ENCODE measurements at regions not wholly inside any gene's neighbourhood (a gene's known extent, or its start where the extent isn't known, plus 50 kb on each side); places are given as distances from the start of the nearest gene placed in this dataset.
A peak's percentile ranks its signal among the peaks of the same experiment; 100 is the strongest.

DNA sequence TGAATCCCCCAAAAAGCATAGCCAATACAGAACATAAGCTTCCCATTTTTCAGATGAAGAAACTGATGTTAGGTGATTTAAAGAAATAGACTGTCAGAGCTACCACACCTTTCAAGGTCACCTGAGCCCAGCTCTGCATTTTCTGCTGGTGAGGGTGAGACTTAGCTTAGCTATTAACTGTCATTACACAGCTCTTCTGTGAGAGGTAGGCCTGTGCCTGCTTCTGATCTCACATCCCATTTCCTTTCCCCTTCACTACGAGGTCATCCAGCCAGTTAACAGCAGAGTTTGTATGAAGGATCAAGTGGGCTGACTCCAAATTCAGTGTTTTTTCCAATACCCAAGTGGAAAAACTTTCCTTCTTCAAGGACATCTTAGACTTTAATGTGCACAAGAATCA lies 528.6 kb upstream of the CLINT1 start:
- no peaks in the 10 kb centered on the region for H3K4me1 ChIP-seq (ENCODE audit: control insufficient read depth in 2 of 2, insufficient read depth in 2 of 2, low read length in 2 of 2)
- no peaks in the 10 kb centered on the region for H3K36me3 ChIP-seq (ENCODE audit: control insufficient read depth in 2 of 2, insufficient read depth in 2 of 2, low read length in 1 of 2)
- WGBS = 83% methylated on average over 1 of the region's 1 CpG
- no peak overlapping the region for H3K4me3 ChIP-seq (ENCODE audit: low read length in 2 of 2)
- no peak overlapping the region for H3K27ac ChIP-seq (ENCODE audit: low read depth in 1 of 2, low read length in 1 of 2)
- DNase-seq (ENCODE audit: low read depth in 6 of 9, low spot score in 9 of 9) = no peak
- peaks cover 0 to 3% of the 10 kb centered on the region in 2 donors for H3K9me3 ChIP-seq (ENCODE audit: control insufficient read depth in 2 of 2, insufficient read depth in 1 of 2, low read length in 1 of 2)
- no peaks in the 10 kb centered on the region for H3K27me3 ChIP-seq (ENCODE audit: control insufficient read depth in 2 of 2, insufficient read depth in 1 of 2, low read length in 1 of 2)

DNA sequence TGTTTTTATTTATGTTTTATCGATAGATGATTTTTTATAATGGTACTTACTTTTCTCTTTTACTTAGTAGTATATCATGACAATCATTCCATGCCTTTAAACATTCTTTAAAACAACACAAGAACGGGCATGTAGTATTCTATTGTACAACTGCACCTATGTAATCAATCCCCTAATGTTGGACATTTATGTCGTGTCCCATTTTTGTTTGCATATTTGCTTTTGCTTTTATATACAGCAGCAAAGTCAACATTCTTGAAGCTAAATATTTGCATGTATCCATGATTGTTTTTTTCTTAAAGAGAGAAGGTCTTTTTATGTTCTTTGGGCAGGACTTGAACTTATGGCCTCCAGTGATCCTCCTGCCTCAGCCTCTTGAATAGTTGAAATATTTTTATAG lies 527.0 kb upstream of the CLINT1 start:
- Histone ChIP-seq H3K36me3 (ENCODE audit: control insufficient read depth in 2 of 2, insufficient read depth in 2 of 2, low read length in 1 of 2) (no peaks in the 10 kb centered on the region), H3K9me3 (ENCODE audit: control insufficient read depth in 2 of 2, insufficient read depth in 1 of 2, low read length in 1 of 2) (peaks cover 0 to 3% of the 10 kb centered on the region in 2 donors), H3K4me3 (ENCODE audit: low read length in 2 of 2) (no peak overlapping the region), H3K4me1 (ENCODE audit: control insufficient read depth in 2 of 2, insufficient read depth in 2 of 2, low read length in 2 of 2) (no peaks in the 10 kb centered on the region), H3K27me3 (ENCODE audit: control insufficient read depth in 2 of 2, insufficient read depth in 1 of 2, low read length in 1 of 2) (no peaks in the 10 kb centered on the region), H3K27ac (ENCODE audit: low read depth in 1 of 2, low read length in 1 of 2) (no peak overlapping the region)
- no peak for DNase-seq (ENCODE audit: low read depth in 6 of 9, low spot score in 9 of 9)
- WGBS = 99% methylated on average over 3 of the region's 3 CpGs

DNA sequence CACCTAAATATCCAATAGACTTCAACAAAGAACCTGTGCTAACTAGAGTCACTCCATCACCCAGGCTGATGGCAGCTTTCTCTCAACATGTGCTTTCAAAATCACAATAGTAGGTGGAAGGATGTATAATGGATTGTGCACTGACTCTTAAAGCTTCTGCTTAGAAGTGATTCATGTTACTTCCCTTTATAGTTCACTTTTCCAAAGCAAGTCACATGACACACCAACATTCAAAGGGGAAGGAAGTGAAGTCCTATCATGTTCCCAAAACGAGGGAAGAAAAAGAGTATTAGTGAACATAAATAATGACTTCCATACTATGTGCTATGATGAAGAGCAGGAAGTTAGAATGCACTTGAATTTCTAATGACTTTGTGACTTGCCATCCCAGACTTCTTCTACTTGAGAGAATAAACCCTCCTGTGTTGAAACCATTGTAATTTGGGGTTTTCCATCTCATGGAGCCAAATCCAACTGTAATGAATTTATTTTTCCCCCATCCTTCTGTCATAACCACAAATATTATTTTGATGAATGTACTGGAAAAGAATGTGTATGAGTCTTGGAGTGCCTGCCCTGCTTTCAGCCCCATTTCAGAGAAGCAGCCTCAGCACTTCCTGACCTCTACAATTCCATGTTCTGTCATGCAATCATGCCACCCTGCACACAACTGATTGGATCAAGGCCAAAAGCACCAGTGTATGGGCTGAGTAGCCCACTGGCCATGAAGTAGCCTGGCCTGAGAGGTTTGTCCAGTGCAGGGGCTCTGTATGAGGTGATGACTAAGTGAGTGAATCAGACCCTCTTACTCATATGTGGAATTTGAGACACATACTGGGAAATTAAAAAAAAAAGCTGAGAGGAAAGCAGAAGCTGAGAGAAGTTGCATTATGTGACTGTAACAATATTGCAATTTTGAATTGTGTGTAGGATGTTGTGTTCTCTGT lies 525.9 kb upstream of the CLINT1 start:
- 48% methylated on average over 1 of the region's 1 CpG for WGBS
- Histone ChIP-seq H3K27me3 (ENCODE audit: control insufficient read depth in 2 of 2, insufficient read depth in 1 of 2, low read length in 1 of 2) (no peaks in the 10 kb centered on the region), H3K27ac (ENCODE audit: low read depth in 1 of 2, low read length in 1 of 2) (no peak overlapping the region), H3K9me3 (ENCODE audit: control insufficient read depth in 2 of 2, insufficient read depth in 1 of 2, low read length in 1 of 2) (peaks cover 0 to 3% of the 10 kb centered on the region in 2 donors), H3K4me3 (ENCODE audit: low read length in 2 of 2) (no peak overlapping the region), H3K4me1 (ENCODE audit: control insufficient read depth in 2 of 2, insufficient read depth in 2 of 2, low read length in 2 of 2) (no peaks in the 10 kb centered on the region), H3K36me3 (ENCODE audit: control insufficient read depth in 2 of 2, insufficient read depth in 2 of 2, low read length in 1 of 2) (no peaks in the 10 kb centered on the region)
- no peak for DNase-seq (ENCODE audit: low read depth in 6 of 9, low spot score in 9 of 9)

DNA sequence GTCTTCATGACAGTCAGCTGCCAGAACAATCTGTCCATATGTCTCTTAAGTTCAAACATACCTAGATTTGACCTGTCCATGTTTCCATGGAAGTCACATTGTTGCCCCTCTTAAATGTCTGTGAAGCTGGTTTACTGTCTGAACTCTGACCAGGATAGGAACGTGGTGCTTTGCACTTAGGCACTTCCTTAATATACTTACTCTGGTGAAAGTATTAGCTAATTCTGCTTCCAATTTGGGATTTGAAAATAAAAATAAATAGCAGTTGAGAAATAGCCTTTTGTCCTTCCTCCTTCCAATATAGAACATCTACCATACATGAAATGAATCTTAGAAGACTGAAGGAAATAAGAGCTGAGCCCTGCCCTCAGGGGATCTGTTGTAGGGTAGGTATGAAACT lies 524.5 kb upstream of the CLINT1 start:
- no peak overlapping the region for H3K4me3 ChIP-seq (ENCODE audit: low read length in 2 of 2)
- no peaks in the 10 kb centered on the region for H3K36me3 ChIP-seq (ENCODE audit: control insufficient read depth in 2 of 2, insufficient read depth in 2 of 2, low read length in 1 of 2)
- no peaks in the 10 kb centered on the region for H3K4me1 ChIP-seq (ENCODE audit: control insufficient read depth in 2 of 2, insufficient read depth in 2 of 2, low read length in 2 of 2)
- H3K9me3 ChIP-seq (ENCODE audit: control insufficient read depth in 2 of 2, insufficient read depth in 1 of 2, low read length in 1 of 2) = peaks cover 0 to 3% of the 10 kb centered on the region in 2 donors
- no peak for DNase-seq (ENCODE audit: low read depth in 6 of 9, low spot score in 9 of 9)
- no peaks in the 10 kb centered on the region for H3K27me3 ChIP-seq (ENCODE audit: control insufficient read depth in 2 of 2, insufficient read depth in 1 of 2, low read length in 1 of 2)
- no peak overlapping the region for H3K27ac ChIP-seq (ENCODE audit: low read depth in 1 of 2, low read length in 1 of 2)
- 90% methylated on average over 1 of the region's 1 CpG for WGBS

DNA sequence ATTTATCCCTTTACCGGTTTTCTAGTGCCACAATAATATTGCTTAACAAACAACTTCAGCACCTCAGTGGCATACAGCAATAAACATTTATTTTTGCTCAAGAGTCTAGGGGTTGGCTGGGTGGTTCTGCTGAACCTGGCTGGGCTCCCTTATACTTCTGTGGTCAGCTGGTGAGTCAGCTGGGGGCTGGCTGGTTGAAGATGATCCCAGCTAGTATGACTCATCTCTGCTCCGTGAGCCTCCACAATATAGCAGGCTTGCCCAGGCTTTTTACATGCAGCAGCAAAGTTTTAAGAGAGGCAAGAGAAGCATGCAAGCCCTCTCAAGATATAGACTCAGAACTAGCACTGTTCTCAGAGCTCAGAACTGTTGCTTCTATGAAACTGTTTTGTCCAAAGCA lies 523.5 kb upstream of the CLINT1 start:
- 69% methylated on average over 2 of the region's 2 CpGs for WGBS
- Histone ChIP-seq H3K9me3 (ENCODE audit: control insufficient read depth in 2 of 2, insufficient read depth in 1 of 2, low read length in 1 of 2) (peaks cover 0 to 3% of the 10 kb centered on the region in 2 donors), H3K4me3 (ENCODE audit: low read length in 2 of 2) (no peak overlapping the region), H3K27me3 (ENCODE audit: control insufficient read depth in 2 of 2, insufficient read depth in 1 of 2, low read length in 1 of 2) (no peaks in the 10 kb centered on the region), H3K4me1 (ENCODE audit: control insufficient read depth in 2 of 2, insufficient read depth in 2 of 2, low read length in 2 of 2) (no peaks in the 10 kb centered on the region), H3K36me3 (ENCODE audit: control insufficient read depth in 2 of 2, insufficient read depth in 2 of 2, low read length in 1 of 2) (no peaks in the 10 kb centered on the region), H3K27ac (ENCODE audit: low read depth in 1 of 2, low read length in 1 of 2) (no peak overlapping the region)
- DNase-seq (ENCODE audit: low read depth in 6 of 9, low spot score in 9 of 9) = peak in 1 of 9 donors; percentile 23

DNA sequence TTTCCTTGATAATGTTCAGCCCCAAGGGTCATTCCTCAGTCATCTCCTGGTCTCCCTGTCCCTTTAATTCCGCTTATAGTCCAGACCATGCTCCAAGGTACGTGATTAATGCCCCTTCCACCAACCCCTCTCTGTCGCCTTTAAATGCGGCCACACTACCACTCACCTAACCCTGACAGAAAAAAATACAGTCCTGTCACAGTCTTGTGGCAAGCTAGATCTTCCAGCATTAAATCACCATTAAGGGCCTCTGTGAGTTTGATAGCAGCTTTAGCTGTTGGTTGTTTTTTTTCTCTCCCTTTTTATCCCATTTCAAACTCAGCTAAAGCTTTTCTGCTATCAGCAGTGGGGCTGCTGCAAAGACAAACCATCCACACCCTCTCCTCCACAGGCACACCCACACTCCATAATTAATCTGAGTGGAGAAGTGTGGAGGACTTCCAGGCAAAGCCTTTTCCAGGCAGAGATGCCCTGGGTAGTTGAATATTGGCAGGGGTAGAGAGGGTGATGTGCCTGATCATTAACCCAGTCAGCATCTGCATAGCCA lies 522.7 kb upstream of the CLINT1 start:
- no peaks in the 10 kb centered on the region for H3K27me3 ChIP-seq (ENCODE audit: control insufficient read depth in 2 of 2, insufficient read depth in 1 of 2, low read length in 1 of 2)
- H3K36me3 ChIP-seq (ENCODE audit: control insufficient read depth in 2 of 2, insufficient read depth in 2 of 2, low read length in 1 of 2) = no peaks in the 10 kb centered on the region
- H3K4me3 ChIP-seq (ENCODE audit: low read length in 2 of 2) = no peak overlapping the region
- no peak overlapping the region for H3K27ac ChIP-seq (ENCODE audit: low read depth in 1 of 2, low read length in 1 of 2)
- WGBS = 97% methylated on average over 4 of the region's 4 CpGs
- no peak for DNase-seq (ENCODE audit: low read depth in 6 of 9, low spot score in 9 of 9)
- no peaks in the 10 kb centered on the region for H3K4me1 ChIP-seq (ENCODE audit: control insufficient read depth in 2 of 2, insufficient read depth in 2 of 2, low read length in 2 of 2)
- H3K9me3 ChIP-seq (ENCODE audit: control insufficient read depth in 2 of 2, insufficient read depth in 1 of 2, low read length in 1 of 2) = peaks cover 0 to 3% of the 10 kb centered on the region in 2 donors

DNA sequence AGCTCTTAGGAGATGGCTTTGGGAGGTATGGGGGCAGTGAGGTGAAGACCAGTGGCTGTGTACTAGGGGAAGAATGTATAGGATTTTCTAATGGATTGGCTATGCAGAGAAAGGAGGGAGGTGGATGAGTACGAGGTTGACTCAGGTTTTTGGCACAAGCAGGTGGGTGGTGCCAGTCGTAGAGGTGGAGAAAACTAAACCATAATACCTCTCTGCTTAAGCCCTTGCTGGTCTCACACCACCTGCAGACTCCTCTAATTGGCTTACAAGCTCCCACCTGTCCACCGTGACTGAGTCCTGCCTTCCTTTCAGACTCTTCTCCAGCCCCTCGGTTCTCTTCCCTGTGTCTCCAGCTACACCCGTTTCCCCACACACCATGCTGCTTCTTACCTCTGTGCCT lies 521.7 kb upstream of the CLINT1 start:
- WGBS = 80% methylated on average over 5 of the region's 5 CpGs
- peaks cover 0 to 3% of the 10 kb centered on the region in 2 donors for H3K9me3 ChIP-seq (ENCODE audit: control insufficient read depth in 2 of 2, insufficient read depth in 1 of 2, low read length in 1 of 2)
- H3K4me3 ChIP-seq (ENCODE audit: low read length in 2 of 2) = no peak overlapping the region
- H3K36me3 ChIP-seq (ENCODE audit: control insufficient read depth in 2 of 2, insufficient read depth in 2 of 2, low read length in 1 of 2) = no peaks in the 10 kb centered on the region
- H3K27ac ChIP-seq (ENCODE audit: low read depth in 1 of 2, low read length in 1 of 2) = no peak overlapping the region
- no peak for DNase-seq (ENCODE audit: low read depth in 6 of 9, low spot score in 9 of 9)
- H3K4me1 ChIP-seq (ENCODE audit: control insufficient read depth in 2 of 2, insufficient read depth in 2 of 2, low read length in 2 of 2) = no peaks in the 10 kb centered on the region
- H3K27me3 ChIP-seq (ENCODE audit: control insufficient read depth in 2 of 2, insufficient read depth in 1 of 2, low read length in 1 of 2) = no peaks in the 10 kb centered on the region

DNA sequence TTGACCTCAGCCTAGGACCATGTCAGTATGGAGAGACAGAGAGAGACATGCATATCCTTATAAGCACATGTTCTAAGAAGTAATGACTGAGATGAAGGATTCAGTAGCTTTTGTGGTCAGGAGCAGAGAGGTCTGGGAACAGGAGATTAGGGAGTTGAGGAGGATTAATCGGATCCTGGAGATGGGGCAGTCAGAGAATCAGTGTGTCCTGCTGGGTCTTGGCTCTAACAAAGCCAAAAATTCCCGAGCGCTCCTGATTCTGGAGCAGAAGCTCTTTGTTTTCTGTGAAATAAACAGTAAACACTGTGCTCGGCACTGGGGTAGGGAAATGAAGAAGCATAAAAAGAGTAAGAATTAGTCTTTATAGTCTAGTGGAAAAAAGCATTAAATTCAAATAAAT lies 520.0 kb upstream of the CLINT1 start:
- no peaks in the 10 kb centered on the region for H3K27me3 ChIP-seq (ENCODE audit: control insufficient read depth in 2 of 2, insufficient read depth in 1 of 2, low read length in 1 of 2)
- no peak for DNase-seq (ENCODE audit: low read depth in 6 of 9, low spot score in 9 of 9)
- no peaks in the 10 kb centered on the region for H3K36me3 ChIP-seq (ENCODE audit: control insufficient read depth in 2 of 2, insufficient read depth in 2 of 2, low read length in 1 of 2)
- 86% methylated on average over 4 of the region's 4 CpGs for WGBS
- H3K27ac ChIP-seq (ENCODE audit: low read depth in 1 of 2, low read length in 1 of 2) = no peak overlapping the region
- no peak overlapping the region for H3K4me3 ChIP-seq (ENCODE audit: low read length in 2 of 2)
- H3K4me1 ChIP-seq (ENCODE audit: control insufficient read depth in 2 of 2, insufficient read depth in 2 of 2, low read length in 2 of 2) = no peaks in the 10 kb centered on the region
- H3K9me3 ChIP-seq (ENCODE audit: control insufficient read depth in 2 of 2, insufficient read depth in 1 of 2, low read length in 1 of 2) = no peaks in the 10 kb centered on the region

DNA sequence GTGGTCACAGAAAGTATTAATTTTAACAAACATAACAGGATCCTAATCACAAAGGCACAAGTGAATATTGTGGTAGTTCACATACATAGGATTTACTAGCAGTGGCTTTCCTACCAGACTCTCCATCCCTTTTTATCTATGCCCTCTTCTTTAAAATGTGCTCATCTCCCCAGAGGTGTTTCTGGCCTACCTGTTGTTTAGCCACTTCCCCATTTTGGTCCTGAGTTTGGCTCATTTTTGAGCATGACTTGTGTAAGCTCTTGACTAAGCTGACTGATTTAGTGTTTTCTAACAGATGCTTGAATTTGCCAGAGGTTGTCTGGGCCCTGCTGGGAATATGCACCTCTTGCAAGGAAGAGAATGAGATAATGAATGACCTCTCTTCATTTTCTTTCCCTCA lies 517.7 kb upstream of the CLINT1 start:
- Histone ChIP-seq H3K27me3 (ENCODE audit: control insufficient read depth in 2 of 2, insufficient read depth in 1 of 2, low read length in 1 of 2) (no peaks in the 10 kb centered on the region), H3K27ac (ENCODE audit: low read depth in 1 of 2, low read length in 1 of 2) (no peak overlapping the region), H3K36me3 (ENCODE audit: control insufficient read depth in 2 of 2, insufficient read depth in 2 of 2, low read length in 1 of 2) (no peaks in the 10 kb centered on the region), H3K9me3 (ENCODE audit: control insufficient read depth in 2 of 2, insufficient read depth in 1 of 2, low read length in 1 of 2) (no peaks in the 10 kb centered on the region), H3K4me1 (ENCODE audit: control insufficient read depth in 2 of 2, insufficient read depth in 2 of 2, low read length in 2 of 2) (no peaks in the 10 kb centered on the region), H3K4me3 (ENCODE audit: low read length in 2 of 2) (no peak overlapping the region)
- no peak for DNase-seq (ENCODE audit: low read depth in 6 of 9, low spot score in 9 of 9)
